K562 (cell line): ENCODE measurements at regions not wholly inside any gene's neighbourhood (a gene's known extent, or its start where the extent isn't known, plus 50 kb on each side); places are given as distances from the start of the nearest gene placed in this dataset.

ENCODE experiments used
- ATAC-seq: fragments of 200-7000 bp; cut with Tn5 transposase; 3 replicates; pipeline ENCODE4 v1.9.1; 2020; ENCODE audit warnings: moderate library complexity
- BruUV-seq: library from RNA; stranded (reverse); fragments of 400-500 nt; replicated peaks from 2 replicates; lab custom pipeline; 2021; lab: Mats Ljungman, UMichigan
- CTCF ChIA-PET: fragments of 300-600 bp; formaldehyde crosslinking; extraction: SDS; loops from one replicate; lab custom pipeline; 2021; ENCODE audit warnings: low intra/inter-chr PET ratio; lab: Yijun Ruan, JAX
- POLR2A ChIA-PET: fragments of 300-600, 350-650 bp; sonication (Branson Sonifier 250); formaldehyde crosslinking; extraction: SDS; loops from one replicate; lab custom pipeline; 2021; ENCODE audit warnings: antibody characterized with exemption, inconsistent platforms; lab: Yijun Ruan, JAX
- DNase-seq, 4 experiments: peaks; one replicate each; pipeline versions ENCODE4 v3.0.0 to v3.0.0-alpha.2; 2011 to 2018; ENCODE audit warnings: low spot score in 3 of 4, mixed read lengths in 3 of 4; ENCODE audit errors: extremely low read depth in 1 of 4
- FAIRE-seq: peaks from 2 replicates; lab custom pipeline; 2011; peaks lifted over from hg19 to GRCh38; lab: Jason Lieb, UNC
- H2AFZ ChIP-seq: 2 replicates; pipeline ENCODE4 v1.6.0; 2011; ENCODE audit warnings: low read depth, low read length, control low read depth, inconsistent platforms
- H3K27ac ChIP-seq: fragments of 200-600 bp; 3 replicates; pipeline ENCODE4 v1.8.0; 2011; ENCODE audit warnings: low read depth, mild to moderate bottlenecking, control low read depth, inconsistent platforms, low read length, moderate library complexity, mixed read lengths; ENCODE audit errors: extremely low read depth
- H3K27me3 ChIP-seq, 2 experiments: fragments of 300-600 bp in 1 of 2; 2 replicates in 1 of 2; 3 replicates in 1 of 2; pipeline versions ENCODE4 v1.6.0 to v1.8.0; 2011; ENCODE audit warnings: inconsistent platforms in 2 of 2, low read length in 2 of 2, mild to moderate bottlenecking in 1 of 2, mixed read lengths in 1 of 2, moderate library complexity in 1 of 2; ENCODE audit not compliant: control insufficient read depth in 2 of 2, insufficient read depth in 2 of 2
- H3K36me3 ChIP-seq: fragments of 300-600 bp; 3 replicates; pipeline ENCODE4 v1.8.0; 2011; ENCODE audit warnings: mild to moderate bottlenecking, low read length, inconsistent platforms; ENCODE audit not compliant: control insufficient read depth, insufficient read depth
- H3K4me1 ChIP-seq, 2 experiments: fragments of 200-600 bp in 1 of 2; replicated peaks in 1 of 2; 2 replicates in 1 of 2; 3 replicates in 1 of 2; pipeline versions ENCODE4 v1.5.1 to v1.8.0; 2011; ENCODE audit warnings: inconsistent platforms in 2 of 2, low read length in 2 of 2, mild to moderate bottlenecking in 1 of 2, mixed read lengths in 1 of 2, moderate library complexity in 1 of 2; ENCODE audit not compliant: control insufficient read depth in 2 of 2, insufficient read depth in 2 of 2
- H3K4me2 ChIP-seq: 2 replicates; pipeline ENCODE4 v1.6.1; 2011; ENCODE audit warnings: low read length, control low read depth, inconsistent platforms, mixed read lengths; ENCODE audit not compliant: insufficient read depth
- H3K4me3 ChIP-seq: fragments of 200-600 bp; sonication (generic), shearing (Covaris generic); 2 replicates; pipeline ENCODE4 v1.5.1; 2016; ENCODE audit warnings: control low read depth, inconsistent platforms
- H3K79me2 ChIP-seq: fragments of 200-600 bp; 3 replicates; pipeline ENCODE4 v1.8.0; 2011; ENCODE audit warnings: low read length, inconsistent platforms; ENCODE audit not compliant: control insufficient read depth, insufficient read depth
- H3K9ac ChIP-seq, 2 experiments: 2 replicates each; pipeline versions ENCODE4 v1.6.0 to v1.6.1; 2011; ENCODE audit warnings: low read depth in 2 of 2, low read length in 2 of 2, control low read depth in 1 of 2, inconsistent platforms in 1 of 2, mild to moderate bottlenecking in 1 of 2, mixed read lengths in 1 of 2; ENCODE audit not compliant: insufficient read depth in 1 of 2
- H3K9me1 ChIP-seq: one replicate; pipeline ENCODE4 v1.6.0; 2011; ENCODE audit warnings: inconsistent platforms, mild to moderate bottlenecking, low read length, moderate library complexity; ENCODE audit not compliant: control insufficient read depth, insufficient read depth
- H3K9me3 ChIP-seq: replicated peaks from 2 replicates; pipeline ENCODE4 v1.5.1; 2011; ENCODE audit warnings: low read depth, low read length, inconsistent platforms; ENCODE audit not compliant: control insufficient read depth, insufficient read depth
- H4K20me1 ChIP-seq: replicated peaks from 2 replicates; pipeline ENCODE4 v1.6.1; 2011; ENCODE audit warnings: low read length, inconsistent platforms, mixed read lengths; ENCODE audit not compliant: control insufficient read depth, insufficient read depth
- CAMTA2 ChIP-seq: fragments of 250-450 bp; sonication (Bioruptor Pico); conservative IDR thresholded peaks from 2 replicates; pipeline ENCODE4 v1.5.1; 2022
- CBX5 ChIP-seq: IDR thresholded peaks from 2 replicates; pipeline ENCODE4 v1.6.1; 2014; ENCODE audit warnings: low read depth, borderline replicate concordance
- CTBP1 ChIP-seq: fragments of 450-650 bp; IDR thresholded peaks from 2 replicates; pipeline ENCODE4 v1.6.1; 2016; ENCODE audit warnings: borderline replicate concordance
- ELF4 ChIP-seq: fragments of 450-650 bp; formaldehyde crosslinking; IDR thresholded peaks from 2 replicates; pipeline ENCODE4 v1.4.0; 2022; ENCODE audit warnings: missing genetic modification characterization
- FOXM1 ChIP-seq, 2 experiments: fragments of 450-650 bp in 1 of 2; sonication (generic) in 1 of 2; formaldehyde crosslinking in 1 of 2; IDR thresholded peaks; 2 replicates each; pipeline versions ENCODE4 v1.6.1 to v1.9.0; 2017 to 2022; ENCODE audit warnings: low read depth in 2 of 2, mild to moderate bottlenecking in 2 of 2, missing genetic modification reagents in 1 of 2, moderate library complexity in 1 of 2
- HDAC3 ChIP-seq: fragments of 450-650 bp; IDR thresholded peaks from 2 replicates; pipeline ENCODE4 v1.6.1; 2018; ENCODE audit warnings: borderline replicate concordance, mild to moderate bottlenecking, moderate library complexity; ENCODE audit not compliant: partially characterized antibody
- NR4A1 ChIP-seq, 2 experiments: fragments of 250-450 bp in 1 of 2; fragments of 450-650 bp in 1 of 2; sonication (Bioruptor Pico) in 1 of 2; IDR thresholded peaks; 2 replicates each; pipeline versions ENCODE4 v1.4.0 to v1.6.1; 2016 to 2020; ENCODE audit warnings: mild to moderate bottlenecking in 2 of 2, missing compliant biosample characterization in 1 of 2, missing genetic modification characterization in 1 of 2, moderate library complexity in 1 of 2
- SIX5 ChIP-seq, 2 experiments: IDR thresholded peaks; 2 replicates each; pipeline ENCODE4 v1.6.1; 2011; ENCODE audit warnings: low read length in 2 of 2, borderline replicate concordance in 1 of 2, low read depth in 1 of 2, mild to moderate bottlenecking in 1 of 2, moderate library complexity in 1 of 2; ENCODE audit not compliant: insufficient read depth in 1 of 2
- TAF7 ChIP-seq: fragments of 450-650 bp; IDR thresholded peaks from 2 replicates; pipeline ENCODE4 v1.6.1; 2016; ENCODE audit warnings: missing genetic modification characterization, missing compliant biosample characterization
- ZBED1 ChIP-seq: IDR thresholded peaks from 2 replicates; pipeline ENCODE4 v1.6.1; 2014
- ZBTB9 ChIP-seq: fragments of 450-650 bp; formaldehyde crosslinking; IDR thresholded peaks from 2 replicates; pipeline ENCODE4 v1.4.0; 2020; ENCODE audit warnings: mild to moderate bottlenecking, moderate library complexity
- ZC3H4 ChIP-seq: sonication (generic); formaldehyde crosslinking; IDR thresholded peaks from 2 replicates; pipeline ENCODE4 v1.9.0; 2021; ENCODE audit warnings: missing genetic modification reagents, borderline replicate concordance
- ZNF175 ChIP-seq: fragments of 200-800 bp; sonication (Bioruptor generic); IDR thresholded peaks from 2 replicates; pipeline ENCODE4 v1.6.1; 2016; ENCODE audit warnings: low read depth, mild to moderate bottlenecking, missing genetic modification characterization, missing compliant biosample characterization
- ZNF76 ChIP-seq: fragments of 250-450 bp; sonication (Bioruptor Pico); IDR thresholded peaks from 2 replicates; pipeline ENCODE4 v1.4.0; 2020; ENCODE audit warnings: mild to moderate bottlenecking, moderate library complexity, borderline replicate concordance
- WGBS: fragments of 100-300 bp; shearing (Covaris generic); methylation state at CpG from one replicate; pipeline ENCODE4 v1.1.6; 2016; ENCODE audit warnings: low coverage, mixed read lengths; ENCODE audit not compliant: insufficient coverage; ENCODE audit errors: missing lambda C conversion rate; 5-methylcytosine and 5-hydroxymethylcytosine counted together
- in situ Hi-C: fragments of 300-500 bp; cut with MboI; formaldehyde crosslinking; loops from 4 replicates; pipeline ENCODE4 v1.15.0; 2018; ENCODE audit warnings: inconsistent platforms, mixed read lengths
- intact Hi-C: fragments of 100-400 bp; cut with micrococcal nuclease; formaldehyde crosslinking; loops from 2 replicates; pipeline ENCODE4 v1.14.2; 2022
- TF ChIP-seq, protein P1 (sequence below), 2 experiments: IDR thresholded peaks; 2 replicates each; pipeline ENCODE4 v1.6.1; 2011; ENCODE audit warnings: borderline replicate concordance in 1 of 2, control low read depth in 1 of 2, low read depth in 1 of 2, low read length in 1 of 2, mild to moderate bottlenecking in 1 of 2, mixed read lengths in 1 of 2, moderate library complexity in 1 of 2; ENCODE audit not compliant: insufficient read depth in 1 of 2, insufficient read length in 1 of 2, poor library complexity in 1 of 2, severe bottlenecking in 1 of 2; ENCODE audit errors: extremely low read depth in 1 of 2
- TF ChIP-seq, protein P2 (sequence below): IDR thresholded peaks from 2 replicates; pipeline ENCODE4 v1.6.1; 2012; ENCODE audit warnings: low read depth, low read length, improper control_type of control experiment, borderline replicate concordance

GRCh38 chr4:64893205-64893604, 484.0 kb upstream of the TECRL start (continued):
- TF ChIP-seq, protein P1, sequence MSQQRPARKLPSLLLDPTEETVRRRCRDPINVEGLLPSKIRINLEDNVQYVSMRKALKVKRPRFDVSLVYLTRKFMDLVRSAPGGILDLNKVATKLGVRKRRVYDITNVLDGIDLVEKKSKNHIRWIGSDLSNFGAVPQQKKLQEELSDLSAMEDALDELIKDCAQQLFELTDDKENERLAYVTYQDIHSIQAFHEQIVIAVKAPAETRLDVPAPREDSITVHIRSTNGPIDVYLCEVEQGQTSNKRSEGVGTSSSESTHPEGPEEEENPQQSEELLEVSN (IDR thresholded peaks at IDR 0.05; ENCODE audit: borderline replicate concordance in 1 of 2, extremely low read depth in 1 of 2, insufficient read depth in 1 of 2, insufficient read length in 1 of 2, low read depth in 1 of 2, low read length in 1 of 2, poor library complexity in 1 of 2, severe bottlenecking in 1 of 2): no peak
- TF ChIP-seq CBX5 (no peak), FOXM1 (IDR thresholded peaks at IDR 0.05; ENCODE audit: low read depth) (no peak), FOXM1 (CRISPR knock-in tag; IDR thresholded peaks at IDR 0.05; ENCODE audit: low read depth) (no peak), ZBED1 (no peak)

DNA sequence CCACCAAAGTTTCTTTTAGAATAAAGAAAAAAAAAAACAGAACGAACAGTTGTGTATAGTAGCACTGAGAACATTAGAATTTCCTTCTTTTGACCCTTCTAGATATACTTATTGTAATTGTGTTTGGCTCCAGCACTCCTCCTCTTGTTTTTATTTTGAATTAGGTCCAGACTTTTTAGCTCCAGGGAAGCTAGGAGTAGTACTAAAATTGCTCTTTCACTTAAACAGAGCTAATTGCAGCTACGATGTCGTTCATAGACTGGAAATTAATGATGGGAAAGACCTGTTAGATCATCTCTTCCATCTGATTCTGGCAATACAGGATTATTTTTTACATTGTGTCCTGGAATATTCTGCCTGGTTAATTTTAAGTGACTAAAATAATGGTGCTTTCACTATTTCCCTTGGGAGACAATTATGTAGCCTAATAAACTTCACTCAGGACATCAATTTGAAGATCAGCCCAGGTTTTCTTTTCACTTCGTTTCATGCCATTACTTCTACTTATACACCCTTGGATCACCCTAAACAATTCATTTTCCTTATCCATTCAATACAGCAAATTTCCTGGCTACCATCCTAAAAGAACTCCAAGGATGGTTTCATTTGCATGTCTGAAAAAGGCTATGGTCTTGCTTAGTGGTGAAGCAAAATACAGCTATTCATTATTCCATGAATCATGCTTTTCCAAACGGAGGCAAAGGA, 480.8 kb upstream of the TECRL start:
- intact Hi-C loops: no loop called here
- no peak for TF ChIP-seq CTBP1
- TF ChIP-seq ELF4 (CRISPR knock-in tag): no peak
- TF ChIP-seq TAF7: no peak
- TF ChIP-seq CAMTA2 (CRISPR knock-in tag): no peak
- TF ChIP-seq SIX5 (IDR thresholded peaks at IDR 0.05; ENCODE audit: borderline replicate concordance in 1 of 2, insufficient read depth in 1 of 2, low read depth in 1 of 2, low read length in 2 of 2): no peak
- no peak for TF ChIP-seq ZNF76 (CRISPR knock-in tag)
- TF ChIP-seq ZC3H4 (CRISPR knock-in tag): no peak
- TF ChIP-seq ZBTB9 (CRISPR knock-in tag): no peak
- TF ChIP-seq NR4A1 (CRISPR knock-in tag; IDR thresholded peaks at IDR 0.05): no peak
- TF ChIP-seq NR4A1 (tag; IDR thresholded peaks at IDR 0.05): no peak
- TF ChIP-seq ZNF175 (CRISPR knock-in tag): no peak
- TF ChIP-seq, protein P2, sequence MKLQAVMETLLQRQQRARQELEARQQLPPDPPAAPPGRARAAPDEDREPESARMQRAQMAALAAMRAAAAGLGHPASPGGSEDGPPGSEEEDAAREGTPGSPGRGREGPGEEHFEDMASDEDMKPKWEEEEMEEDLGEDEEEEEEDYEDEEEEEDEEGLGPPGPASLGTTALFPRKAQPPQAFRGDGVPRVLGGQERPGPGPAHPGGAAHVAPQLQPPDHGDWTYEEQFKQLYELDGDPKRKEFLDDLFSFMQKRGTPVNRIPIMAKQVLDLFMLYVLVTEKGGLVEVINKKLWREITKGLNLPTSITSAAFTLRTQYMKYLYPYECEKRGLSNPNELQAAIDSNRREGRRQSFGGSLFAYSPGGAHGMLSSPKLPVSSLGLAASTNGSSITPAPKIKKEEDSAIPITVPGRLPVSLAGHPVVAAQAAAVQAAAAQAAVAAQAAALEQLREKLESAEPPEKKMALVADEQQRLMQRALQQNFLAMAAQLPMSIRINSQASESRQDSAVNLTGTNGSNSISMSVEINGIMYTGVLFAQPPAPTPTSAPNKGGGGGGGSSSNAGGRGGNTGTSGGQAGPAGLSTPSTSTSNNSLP: no peak
- no peak for TF ChIP-seq HDAC3

More for the DNA sequence above, 480.8 kb upstream of the TECRL start:
- Histone ChIP-seq H3K4me1 (no peaks in the 10 kb centered on the region), H3K27me3 (no peaks in the 10 kb centered on the region), H3K27ac (no peak overlapping the region), H3K9me1 (no peaks in the 10 kb centered on the region), H3K79me2 (no peaks in the 10 kb centered on the region), H2AFZ (no peak overlapping the region), H3K9ac (no peak overlapping the region), H3K4me3 (no peak overlapping the region), H4K20me1 (no peaks in the 10 kb centered on the region), H3K36me3 (no peaks in the 10 kb centered on the region), H3K9me3 (no peaks in the 10 kb centered on the region), H3K4me2 (no peak overlapping the region)
- ChIA-PET POLR2A (no interaction called here), CTCF (no interaction called here)
- in situ Hi-C loops: no loop called here
- BruUV-seq: no TSS peak
- ATAC-seq: no peak
- no peak for DNase-seq
- WGBS: 2% methylated on average over 5 of the region's 5 CpGs
- no peak for FAIRE-seq
